HG02885 (cell line): ENCODE measurements at regions not wholly inside any gene's neighbourhood (a gene's known extent, or its start where the extent isn't known, plus 50 kb on each side); places are given as distances from the start of the nearest gene placed in this dataset.

Experiments used
- ATAC-seq: cut with Tn5 transposase; IDR thresholded peaks from one replicate; pipeline ENCODE4 v1.9.1; 2021; ENCODE audit warnings: mild to moderate bottlenecking; ENCODE audit not compliant: unreplicated experiment, poor library complexity

- ATAC-seq, result no peak
Measured at GRCh38 chr3:113051787-113052186, 61.0 kb downstream of the GTPBP8 start.

DNA sequence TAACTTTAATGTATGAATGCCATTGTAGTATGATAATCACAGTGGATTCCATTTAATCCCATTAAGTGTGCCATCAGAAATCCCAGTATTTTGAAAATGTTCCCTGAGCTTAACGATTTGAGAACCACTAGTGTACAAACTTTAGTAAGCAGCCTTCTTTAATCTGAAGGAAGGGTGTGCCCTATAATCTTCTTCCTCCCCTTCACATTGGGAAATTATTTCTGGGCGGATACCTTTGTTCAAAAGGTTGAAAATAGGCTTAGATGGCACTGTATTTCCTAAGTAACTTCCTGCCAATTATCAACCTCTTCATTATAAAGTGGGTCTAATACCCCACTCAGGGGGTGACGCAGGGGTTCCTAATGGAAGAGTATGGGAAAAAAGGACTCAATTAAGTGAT lies 62.4 kb downstream of the GTPBP8 start:
- ATAC-seq, result no peak

- ATAC-seq, result no peak
Measured at GRCh38 chr3:113054552-113054951, 63.8 kb downstream of the GTPBP8 start.

GRCh38 chr3:113055201-113055600 lies 64.4 kb downstream of the GTPBP8 start:
- ATAC-seq, result no peak

- no peak for ATAC-seq
Measured at GRCh38 chr3:113055961-113056360, 65.2 kb downstream of the GTPBP8 start.

GRCh38 chr3:113057117-113057516 lies 66.3 kb downstream of the GTPBP8 start:
- ATAC-seq, result peak; percentile 88

GRCh38 chr3:113058188-113058587 lies 67.4 kb downstream of the GTPBP8 start:
- ATAC-seq, result no peak

DNA sequence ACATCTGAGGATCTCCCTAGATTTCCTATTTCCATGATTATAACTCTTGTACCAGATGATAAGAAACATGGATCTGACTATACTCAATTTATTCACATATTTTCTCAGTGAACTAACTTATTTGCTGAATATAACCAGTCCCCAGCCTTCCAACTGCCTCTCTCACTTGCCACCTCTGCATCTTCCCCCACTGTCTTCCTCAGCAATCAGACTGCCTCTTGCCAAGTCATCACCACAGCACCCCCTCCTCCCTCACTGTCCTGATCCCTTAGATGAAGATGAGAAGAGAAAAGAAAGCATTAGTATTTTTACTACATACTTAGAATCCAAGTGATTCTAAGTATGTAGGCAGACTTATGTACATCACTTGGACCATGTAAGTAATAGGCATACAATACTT lies 71.9 kb downstream of the GTPBP8 start:
- no peak for ATAC-seq

- no peak for ATAC-seq
Measured at GRCh38 chr3:113063126-113063894, 72.5 kb downstream of the GTPBP8 start.

GRCh38 chr3:113064183-113064582 lies 73.4 kb downstream of the GTPBP8 start:
- no peak for ATAC-seq

DNA sequence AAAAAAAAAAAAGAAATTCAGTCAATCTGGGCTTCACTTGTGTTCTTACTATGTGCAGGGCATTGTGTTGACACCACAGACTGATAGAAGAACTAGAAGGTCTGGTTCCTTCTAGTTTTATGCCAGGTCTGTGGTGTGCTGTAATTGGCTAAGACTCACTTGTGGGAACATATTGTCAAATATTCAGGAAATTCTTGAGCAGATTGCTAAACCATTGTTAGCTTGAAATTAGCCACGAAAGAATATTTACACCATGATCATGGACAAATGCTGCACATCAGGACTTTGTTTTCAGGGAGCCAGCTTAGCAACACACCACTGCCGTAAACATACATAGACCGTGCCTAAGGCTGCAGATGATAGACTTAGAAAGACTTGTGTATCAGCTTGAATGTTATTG lies 74.6 kb downstream of the GTPBP8 start:
- no peak for ATAC-seq

DNA sequence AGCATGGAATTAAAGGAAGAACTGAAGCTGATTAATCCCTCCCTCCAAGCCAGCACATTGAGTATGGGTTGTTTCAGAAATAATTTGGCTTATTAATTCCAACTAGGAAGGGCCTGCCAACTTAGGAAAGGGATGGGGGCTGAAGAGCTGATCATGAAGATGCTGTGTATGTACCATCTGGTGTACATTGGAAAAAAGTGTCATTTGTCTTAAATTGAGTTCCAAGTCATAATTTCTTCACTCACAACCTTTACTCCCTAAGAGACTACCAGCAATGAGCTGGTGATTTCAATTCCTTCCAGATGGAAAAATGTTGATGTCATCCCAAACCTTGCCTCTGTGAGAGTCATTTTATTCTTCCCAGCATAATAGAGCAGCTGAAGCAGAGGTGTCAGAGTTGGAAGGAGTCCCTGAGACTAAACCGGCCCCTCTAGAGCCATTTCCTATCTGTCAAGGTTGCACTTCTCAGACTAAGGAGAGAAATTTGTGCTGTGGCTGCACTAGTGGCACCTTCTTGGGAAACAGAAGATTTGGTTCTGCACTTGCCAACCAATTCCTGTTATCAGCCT lies 79.4 kb downstream of the GTPBP8 start:
- no peak for ATAC-seq

DNA sequence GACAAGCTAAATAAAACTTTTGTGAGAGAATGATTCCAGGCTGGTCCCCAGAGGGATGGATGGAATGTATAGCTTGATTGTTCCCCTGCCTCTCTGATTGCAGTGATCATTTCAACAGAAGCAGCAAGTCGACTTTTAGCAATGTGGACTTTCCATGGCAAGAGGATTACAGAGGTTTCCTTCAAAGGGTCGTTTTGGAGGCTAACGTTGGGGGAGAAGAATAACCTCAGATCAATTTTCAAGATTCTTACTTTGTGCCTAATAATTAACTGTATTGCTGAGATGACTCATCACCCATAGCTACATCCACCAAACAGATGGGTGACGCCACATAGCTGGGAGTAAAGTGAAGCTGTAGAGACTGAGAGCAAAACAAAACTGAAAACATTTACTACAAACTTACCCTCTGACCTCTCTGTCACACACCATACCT lies 79.9 kb downstream of the GTPBP8 start:
- peak; percentile 77 for ATAC-seq

GRCh38 chr3:113075588-113075987 lies 84.8 kb downstream of the GTPBP8 start:
- ATAC-seq, result no peak

GRCh38 chr3:113079218-113079961 lies 88.6 kb downstream of the GTPBP8 start:
- ATAC-seq, result peak; percentile 84

DNA sequence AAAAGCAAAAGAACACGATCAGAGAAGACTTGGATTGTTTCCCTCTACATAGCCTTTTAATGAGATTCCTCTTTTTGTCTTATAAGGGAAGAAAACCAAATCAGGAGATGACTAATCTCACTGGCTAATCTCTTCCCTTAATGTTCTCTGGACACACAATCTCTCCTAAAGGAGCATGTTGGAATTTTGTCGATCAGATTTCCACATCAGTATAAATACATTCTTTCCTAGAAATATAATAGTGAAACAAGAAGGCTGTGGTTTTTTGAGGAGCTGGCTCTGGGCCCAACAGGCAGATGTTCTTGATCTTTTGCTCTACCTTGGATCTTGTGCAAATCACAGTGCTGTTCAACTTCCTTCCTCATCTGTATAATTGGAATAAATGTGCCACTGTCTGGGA lies 94.0 kb downstream of the GTPBP8 start:
- no peak for ATAC-seq

GRCh38 chr3:113086560-113087461 lies 96.0 kb downstream of the GTPBP8 start:
- ATAC-seq, result no peak

- ATAC-seq, result no peak
Measured at GRCh38 chr3:113088616-113089015, 97.8 kb downstream of the GTPBP8 start.

DNA sequence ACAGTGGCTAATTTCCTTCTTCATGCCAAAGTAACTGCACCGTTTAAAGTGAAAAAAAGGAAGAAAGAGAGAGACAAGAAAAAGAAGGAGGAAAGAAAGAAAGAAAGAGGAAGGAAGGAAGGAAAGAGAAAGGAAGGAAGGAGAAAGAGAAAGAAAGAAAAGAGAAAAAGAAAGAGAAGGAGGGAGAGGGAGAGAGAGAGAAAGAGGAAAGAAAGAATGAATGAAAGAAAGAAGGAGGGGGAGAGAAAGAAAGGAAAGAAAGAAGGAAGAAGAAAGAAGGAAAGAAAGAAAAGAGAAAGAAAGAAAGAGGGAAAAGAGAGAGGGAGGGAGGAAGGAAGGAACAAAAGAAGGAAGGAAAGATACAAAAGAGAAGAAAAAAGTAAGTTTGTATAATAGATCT lies 100.6 kb downstream of the GTPBP8 start:
- ATAC-seq, result no peak

DNA sequence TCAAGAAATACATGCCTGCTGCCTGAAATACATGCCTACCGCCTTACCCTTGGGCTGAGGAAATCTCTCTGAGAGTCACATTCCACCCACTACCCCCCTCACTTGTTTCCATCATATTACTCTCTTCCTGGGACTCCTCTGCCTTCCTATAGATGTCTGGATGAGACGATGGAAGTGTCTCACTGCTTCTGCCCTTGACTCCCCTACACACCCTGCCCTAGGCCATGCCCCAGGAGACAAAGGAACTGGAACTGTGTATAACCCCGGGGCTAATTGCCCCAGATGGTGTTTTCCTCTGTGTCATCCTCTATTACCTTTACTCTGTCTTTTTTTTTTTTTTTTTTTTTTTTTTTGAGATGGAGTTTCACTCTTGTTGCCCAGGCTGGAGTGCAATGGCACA lies 102.0 kb downstream of the GTPBP8 start:
- ATAC-seq, result no peak
